Right lobe of liver (tissue), 6 donors: ENCODE measurements at regions not wholly inside any gene's neighbourhood (a gene's known extent, or its start where the extent isn't known, plus 50 kb on each side); places are given as distances from the start of the nearest gene placed in this dataset.

Experiments
- ATAC-seq, 4 donors: fragments of 200-7000 bp; cut with Tn5 transposase; one replicate each; pipeline ENCODE4 v1.9.1; 2020; ENCODE audit warnings: mild to moderate bottlenecking in 4 of 4, moderate library complexity in 4 of 4
- DNase-seq, 3 donors: peaks; one replicate each; pipeline ENCODE4 v3.0.0-alpha.2; 2020
- H3K27ac ChIP-seq, 3 donors: fragments of 200-600 bp; one replicate each; pipeline ENCODE4 v1.8.0; 2022
- H3K27me3 ChIP-seq, 2 donors: fragments of 200-600 bp; one replicate each; pipeline ENCODE4 v1.8.0; 2022
- H3K36me3 ChIP-seq, 4 donors: fragments of 200-600 bp; sonication (generic) in 1 of 4; one replicate each; pipeline versions ENCODE4 v1.5.1 to v1.8.0; 2017 to 2022; ENCODE audit warnings: control low read depth in 1 of 4
- H3K4me1 ChIP-seq, 4 donors: fragments of 200-600 bp; sonication (generic) in 1 of 4; one replicate each; pipeline versions ENCODE4 v1.5.1 to v1.8.0; 2017 to 2022; ENCODE audit warnings: control low read depth in 1 of 4
- H3K4me3 ChIP-seq, 3 donors: fragments of 200-600 bp; one replicate each; pipeline ENCODE4 v1.8.0; 2022
- H3K9me3 ChIP-seq, 4 donors: fragments of 200-600 bp; sonication (generic) in 1 of 4; one replicate each; pipeline versions ENCODE4 v1.5.1 to v1.8.0; 2017 to 2022; ENCODE audit warnings: control low read depth in 1 of 4
- POLR2A ChIP-seq: fragments of 450-650 bp; IDR thresholded peaks from one replicate; pipeline ENCODE4 v1.6.1; 2017; ENCODE audit warnings: antibody characterized with exemption, mild to moderate bottlenecking
- WGBS: methylation state at CpG from one replicate; pipeline ENCODE4 v1.1.6; 2018; ENCODE audit warnings: low coverage, low lambda C conversion rate; ENCODE audit not compliant: insufficient coverage; ENCODE audit errors: missing lambda C conversion rate; 5-methylcytosine and 5-hydroxymethylcytosine counted together
- intact Hi-C, 2 donors: fragments of 100-400 bp; cut with DNase I; formaldehyde crosslinking; loops; one replicate each; pipeline versions ENCODE4 v1.11.2 to v1.14.1; 2022
- TF ChIP-seq, protein P1 (sequence below), 4 donors: fragments of 200-600 bp in 3 of 4; fragments of 450-650 bp in 1 of 4; IDR thresholded peaks; one replicate each; pipeline versions ENCODE4 v1.5.1 to v1.8.0; 2016 to 2022; ENCODE audit warnings: antibody characterized with exemption in 4 of 4, mild to moderate bottlenecking in 2 of 4
- donor health status: DM: no; HTN: yes; CAD: no.
- donor health status: DM: no; HTN: no; CAD: no.
- donor health status: DM: no; HTN: no; CAD: no.
- donor health status: DM: no; HTN: yes; CAD: no.
- donor health status: DM: no; HTN: yes; CAD: no.

DNA sequence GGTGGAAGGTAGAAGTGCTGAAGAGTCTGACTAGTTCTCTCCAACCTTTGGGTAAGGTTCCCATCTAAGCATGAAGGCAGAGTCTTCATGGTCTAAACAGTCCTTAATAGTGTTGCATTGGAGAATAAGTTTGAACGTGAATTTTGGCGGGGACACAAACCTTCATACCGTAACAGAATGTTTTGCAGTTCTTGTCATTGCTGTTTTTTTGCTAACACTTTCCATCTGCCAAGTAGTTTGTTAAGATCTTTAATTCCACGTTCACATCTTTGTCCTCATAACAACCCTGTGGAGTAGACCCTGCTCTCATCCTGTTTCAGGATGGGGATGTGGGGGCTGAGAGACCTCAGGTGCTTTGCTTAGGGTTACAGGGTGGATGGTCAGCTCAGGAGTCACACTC, 936.9 kb upstream of the EEF2KMT start:
- H3K4me1 ChIP-seq: no peaks in the 10 kb centered on the region
- H3K4me3 ChIP-seq: no peak overlapping the region
- H3K9me3 ChIP-seq: no peaks in the 10 kb centered on the region
- no peak for DNase-seq
- 74% methylated on average over 4 of the region's 4 CpGs for WGBS
- intact Hi-C loops: no loop called here
- no peaks in the 10 kb centered on the region for H3K36me3 ChIP-seq
- no peaks in the 10 kb centered on the region for H3K27me3 ChIP-seq
- H3K27ac ChIP-seq: no peak overlapping the region
- no peak for ATAC-seq
- TF ChIP-seq POLR2A: no peak
- TF ChIP-seq, protein P1, sequence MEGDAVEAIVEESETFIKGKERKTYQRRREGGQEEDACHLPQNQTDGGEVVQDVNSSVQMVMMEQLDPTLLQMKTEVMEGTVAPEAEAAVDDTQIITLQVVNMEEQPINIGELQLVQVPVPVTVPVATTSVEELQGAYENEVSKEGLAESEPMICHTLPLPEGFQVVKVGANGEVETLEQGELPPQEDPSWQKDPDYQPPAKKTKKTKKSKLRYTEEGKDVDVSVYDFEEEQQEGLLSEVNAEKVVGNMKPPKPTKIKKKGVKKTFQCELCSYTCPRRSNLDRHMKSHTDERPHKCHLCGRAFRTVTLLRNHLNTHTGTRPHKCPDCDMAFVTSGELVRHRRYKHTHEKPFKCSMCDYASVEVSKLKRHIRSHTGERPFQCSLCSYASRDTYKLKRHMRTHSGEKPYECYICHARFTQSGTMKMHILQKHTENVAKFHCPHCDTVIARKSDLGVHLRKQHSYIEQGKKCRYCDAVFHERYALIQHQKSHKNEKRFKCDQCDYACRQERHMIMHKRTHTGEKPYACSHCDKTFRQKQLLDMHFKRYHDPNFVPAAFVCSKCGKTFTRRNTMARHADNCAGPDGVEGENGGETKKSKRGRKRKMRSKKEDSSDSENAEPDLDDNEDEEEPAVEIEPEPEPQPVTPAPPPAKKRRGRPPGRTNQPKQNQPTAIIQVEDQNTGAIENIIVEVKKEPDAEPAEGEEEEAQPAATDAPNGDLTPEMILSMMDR (IDR thresholded peaks at IDR 0.05): no peak

DNA sequence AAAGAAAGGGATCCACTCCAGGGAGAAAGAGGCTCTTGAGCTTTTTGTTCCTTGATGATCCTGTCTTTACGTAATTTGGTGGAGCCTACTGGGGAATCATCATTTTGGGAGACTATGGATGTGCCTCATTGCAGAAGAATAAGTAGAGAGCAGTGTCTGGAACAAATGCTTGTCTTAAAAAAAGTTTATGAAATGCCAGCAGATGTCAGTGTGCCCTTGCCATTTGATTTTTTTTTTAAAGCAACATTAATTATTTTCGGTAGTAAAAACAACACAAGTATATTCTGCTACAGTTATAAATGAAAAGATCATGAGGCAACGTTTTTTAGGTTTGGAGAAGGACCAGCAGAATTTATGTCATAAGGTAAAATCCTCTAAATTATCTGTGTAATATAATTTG, 934.8 kb upstream of the EEF2KMT start:
- WGBS: 36% methylated on average over 3 of the region's 3 CpGs
- no peak for TF ChIP-seq POLR2A
- TF ChIP-seq, protein P1 (IDR thresholded peaks at IDR 0.05): no peak
- Histone ChIP-seq H3K9me3 (no peaks in the 10 kb centered on the region), H3K4me1 (no peaks in the 10 kb centered on the region), H3K27ac (no peak overlapping the region), H3K27me3 (no peaks in the 10 kb centered on the region), H3K36me3 (no peaks in the 10 kb centered on the region), H3K4me3 (no peak overlapping the region)
- DNase-seq (no peak), ATAC-seq (no peak)
- intact Hi-C loops: no loop called here

DNA sequence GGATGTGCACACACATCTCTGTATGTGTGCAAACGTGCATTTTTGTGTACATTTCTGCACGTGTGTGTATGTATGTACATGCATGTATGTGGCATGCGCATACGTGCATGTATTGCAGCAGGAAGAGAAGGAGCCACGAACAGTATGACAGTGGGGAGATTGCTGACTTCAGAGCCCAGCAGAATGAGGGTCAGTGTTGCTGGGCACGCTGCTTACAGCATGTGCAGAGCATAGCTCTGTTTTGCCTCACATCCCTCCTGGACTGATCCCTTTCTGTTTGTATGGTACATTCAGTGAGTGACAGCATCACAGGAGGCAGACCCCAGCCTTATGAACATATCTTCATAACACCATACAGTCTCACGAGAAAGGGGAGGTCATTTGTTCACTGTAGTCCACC, 934.0 kb upstream of the EEF2KMT start:
- DNase-seq (no peak), ATAC-seq (no peak)
- TF ChIP-seq POLR2A: no peak
- TF ChIP-seq, protein P1 (IDR thresholded peaks at IDR 0.05): no peak
- H3K9me3 ChIP-seq: no peaks in the 10 kb centered on the region
- intact Hi-C loops: no loop called here
- H3K4me3 ChIP-seq: no peak overlapping the region
- H3K36me3 ChIP-seq: no peaks in the 10 kb centered on the region
- WGBS: 14% methylated on average over 5 of the region's 7 CpGs
- H3K4me1 ChIP-seq: no peaks in the 10 kb centered on the region
- no peak overlapping the region for H3K27ac ChIP-seq
- no peaks in the 10 kb centered on the region for H3K27me3 ChIP-seq

DNA sequence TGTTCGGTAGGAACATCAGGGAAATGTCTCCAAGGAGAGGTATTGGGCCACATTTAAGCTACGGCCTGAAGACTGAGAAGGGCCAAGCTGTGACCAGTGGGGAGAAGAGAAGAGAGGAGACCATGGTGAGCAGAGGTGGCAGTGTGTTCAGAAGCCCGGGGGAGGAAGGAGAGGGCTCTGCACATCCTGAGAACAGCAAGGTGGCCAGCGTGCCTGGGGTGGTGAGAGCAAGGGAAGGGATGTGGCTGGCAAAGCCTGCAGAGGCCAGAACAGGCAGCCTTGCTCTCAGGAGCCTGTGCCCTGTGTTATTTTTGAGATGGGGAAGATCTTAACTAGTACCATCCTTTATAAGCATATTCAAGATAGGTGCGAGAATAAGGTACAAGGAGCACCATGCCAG, 933.5 kb upstream of the EEF2KMT start:
- Histone ChIP-seq H3K27ac (no peak overlapping the region), H3K9me3 (no peaks in the 10 kb centered on the region), H3K4me3 (no peak overlapping the region), H3K36me3 (no peaks in the 10 kb centered on the region), H3K27me3 (no peaks in the 10 kb centered on the region), H3K4me1 (no peaks in the 10 kb centered on the region)
- no peak for TF ChIP-seq POLR2A
- TF ChIP-seq, protein P1 (IDR thresholded peaks at IDR 0.05): no peak
- no peak for ATAC-seq
- peak in 1 of 3 donors; percentile 54 for DNase-seq
- intact Hi-C loops: no loop called here
- 42% methylated on average over 4 of the region's 5 CpGs for WGBS

DNA sequence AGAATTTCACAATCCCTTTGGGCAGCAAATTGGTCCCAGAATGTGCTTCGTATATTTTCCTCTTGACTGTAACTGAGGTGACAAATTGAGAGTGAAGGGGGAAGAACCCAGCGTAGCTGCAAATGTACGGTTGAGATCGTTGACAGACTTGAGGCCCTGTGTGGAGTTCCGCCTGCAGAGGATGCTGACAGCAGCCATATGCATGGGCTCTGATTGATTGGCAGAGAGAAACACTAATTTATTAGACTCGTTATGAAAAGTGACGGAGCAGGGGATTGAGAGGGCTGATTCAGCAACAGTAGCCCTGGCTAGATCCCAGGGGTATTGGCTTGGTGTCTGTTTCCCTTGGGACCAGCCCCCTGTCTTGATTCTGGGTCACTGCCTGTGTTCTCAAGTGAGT, 930.1 kb upstream of the EEF2KMT start:
- H3K4me3 ChIP-seq: no peak overlapping the region
- TF ChIP-seq, protein P1 (IDR thresholded peaks at IDR 0.05): no peak
- no peaks in the 10 kb centered on the region for H3K4me1 ChIP-seq
- intact Hi-C loops: no loop called here
- ATAC-seq (no peak), DNase-seq (no peak)
- 56% methylated on average over 7 of the region's 7 CpGs for WGBS
- no peak overlapping the region for H3K27ac ChIP-seq
- H3K9me3 ChIP-seq: no peaks in the 10 kb centered on the region
- no peaks in the 10 kb centered on the region for H3K27me3 ChIP-seq
- H3K36me3 ChIP-seq: no peaks in the 10 kb centered on the region
